HL-60/S4 treated with retinoic acid at 250 ng/mL for 4 days and 3 days (cell line): ENCODE measurements at regions not wholly inside any gene's neighbourhood (a gene's known extent, or its start where the extent isn't known, plus 50 kb on each side); places are given as distances from the start of the nearest gene placed in this dataset.
"Not testable (repeated sequence)": the region's sequence is repeated elsewhere in the genome, so short reads cannot be mapped to it uniquely, and the experiment has no call there.

Source experiments
- in situ Hi-C: fragments of 300-500 bp; cut with MboI; formaldehyde crosslinking; loops from 2 replicates; pipeline ENCODE4 v1.7.0; 2022; ENCODE audit warnings: low sequenced_read_pairs

GRCh38 chr21:27768046-27768637, 801.3 kb upstream of the ADAMTS5 start:
- in situ Hi-C loops, result not testable (repeated sequence)

- in situ Hi-C loops, result no loop called here
Measured at GRCh38 chr21:27764056-27764455, 797.2 kb upstream of the ADAMTS5 start.

- in situ Hi-C loops, result no loop called here
Measured at GRCh38 chr21:27761623-27762022, 794.7 kb upstream of the ADAMTS5 start.

GRCh38 chr21:27759820-27760219, 792.9 kb upstream of the ADAMTS5 start:
- in situ Hi-C loops, result no loop called here

GRCh38 chr21:27759091-27759659, 792.3 kb upstream of the ADAMTS5 start:
- in situ Hi-C loops, result no loop called here

- in situ Hi-C loops, result no loop called here
Measured at GRCh38 chr21:27756191-27756590, 789.3 kb upstream of the ADAMTS5 start.

- in situ Hi-C loops, result no loop called here
Measured at GRCh38 chr21:27743971-27744564, 777.2 kb upstream of the ADAMTS5 start.

- in situ Hi-C loops, result no loop called here
Measured at GRCh38 chr21:27741736-27742135, 774.8 kb upstream of the ADAMTS5 start.

GRCh38 chr21:27740084-27740483, 773.2 kb upstream of the ADAMTS5 start:
- in situ Hi-C loops, result no loop called here

GRCh38 chr21:27739187-27739586, 772.3 kb upstream of the ADAMTS5 start:
- in situ Hi-C loops, result no loop called here

GRCh38 chr21:27735699-27736098, 768.8 kb upstream of the ADAMTS5 start:
- in situ Hi-C loops, result no loop called here

- in situ Hi-C loops, result no loop called here
Measured at GRCh38 chr21:27734146-27734545, 767.3 kb upstream of the ADAMTS5 start.

GRCh38 chr21:27725916-27726315, 759.0 kb upstream of the ADAMTS5 start:
- in situ Hi-C loops, result no loop called here

- in situ Hi-C loops, result loop anchor here (25.0 kb wide), 1 partner anchor 885 kb away; the partner anchor contains the start of gene ADAMTS1
Measured at GRCh38 chr21:27722095-27722494, 755.2 kb upstream of the ADAMTS5 start.

- in situ Hi-C loops, result loop anchor here (25.0 kb wide), 1 partner anchor 884 kb away; the partner anchor contains the start of gene ADAMTS1
Measured at GRCh38 chr21:27721675-27722074, 754.8 kb upstream of the ADAMTS5 start.

- in situ Hi-C loops, result loop anchor here (25.0 kb wide), 1 partner anchor 882 kb away; the partner anchor contains the start of gene ADAMTS1
Measured at GRCh38 chr21:27719226-27719625, 752.3 kb upstream of the ADAMTS5 start.

GRCh38 chr21:27715131-27715530, 748.2 kb upstream of the ADAMTS5 start:
- in situ Hi-C loops, result loop anchor here (25.0 kb wide), 1 partner anchor 878 kb away; the partner anchor contains the start of gene ADAMTS1

GRCh38 chr21:27713154-27714109, 746.5 kb upstream of the ADAMTS5 start:
- in situ Hi-C loops, result loop anchor here (25.0 kb wide), 1 partner anchor 876 kb away; the partner anchor contains the start of gene ADAMTS1

- in situ Hi-C loops, result loop anchor here (25.0 kb wide), 1 partner anchor 867 kb away; the partner anchor contains the start of gene ADAMTS1
Measured at GRCh38 chr21:27704567-27705166, 737.8 kb upstream of the ADAMTS5 start.

GRCh38 chr21:27703791-27704190, 736.9 kb upstream of the ADAMTS5 start:
- in situ Hi-C loops, result loop anchor here (25.0 kb wide), 1 partner anchor 866 kb away; the partner anchor contains the start of gene ADAMTS1
